Right cardiac atrium (tissue), 5 donors: ENCODE measurements at regions not wholly inside any gene's neighbourhood (a gene's known extent, or its start where the extent isn't known, plus 50 kb on each side); places are given as distances from the start of the nearest gene placed in this dataset.

Source experiments
- ATAC-seq, 2 donors: fragments of 200-7000 bp; cut with Tn5 transposase; one replicate each; pipeline versions ENCODE4 v1.8.0 to v1.9.1; 2020; ENCODE audit warnings: moderate library complexity in 2 of 2, mild to moderate bottlenecking in 1 of 2
- DNase-seq, 3 donors: peaks; one replicate each; pipeline ENCODE4 v3.0.0-alpha.2; 2020
- H3K27ac ChIP-seq: one replicate; pipeline ENCODE4 v1.5.1; 2013; ENCODE audit warnings: mild to moderate bottlenecking, low read length, control low read depth, moderate library complexity
- H3K27me3 ChIP-seq: one replicate; pipeline ENCODE4 v1.6.1; 2013; ENCODE audit not compliant: control insufficient read depth, insufficient read depth
- H3K4me1 ChIP-seq: one replicate; pipeline ENCODE4 v1.6.1; 2013; ENCODE audit warnings: low read length; ENCODE audit not compliant: control insufficient read depth, insufficient read depth
- H3K4me3 ChIP-seq: one replicate; pipeline ENCODE4 v1.5.1; 2013; ENCODE audit warnings: low read length, control low read depth
- H3K9me3 ChIP-seq: one replicate; pipeline ENCODE4 v1.6.1; 2013; ENCODE audit warnings: low read length; ENCODE audit not compliant: control insufficient read depth
- WGBS: extraction: QIAGEN DNeasy Blood & Tissue Kit; methylation state at CpG from one replicate; pipeline ENCODE4 v1.1.7; 2013; 5-methylcytosine and 5-hydroxymethylcytosine counted together
- intact Hi-C, 4 donors: fragments of 100-400 bp; cut with DNase I; formaldehyde crosslinking; loops; one replicate each; pipeline versions ENCODE4 v1.11.0 to v1.14.0; 2022 to 2023
- donor health status: healthy with polysubstance abuse.
- donor health status: DM: no; HTN: yes; CAD: no.
- donor health status: DM: no; HTN: no; CAD: no.
- donor health status: DM: no; HTN: yes; CAD: no; lungs with severe emphysema.
- donor health status: DM: yes; HTN: yes; CAD: no.

- intact Hi-C loops = no loop called here
- Histone ChIP-seq H3K9me3 (no peaks in the 10 kb centered on the region), H3K27ac (no peak overlapping the region), H3K27me3 (no peaks in the 10 kb centered on the region), H3K4me1 (peaks cover 2% of the 10 kb centered on the region), H3K4me3 (no peak overlapping the region)
- DNase-seq (no peak), ATAC-seq (peak; percentile 13 to 71)
These were observed 53.6 kb upstream of the ATF7IP2 start for GRCh38 chr16:10332241-10332640.

- WGBS = 86% methylated on average over 7 of the region's 7 CpGs
- Histone ChIP-seq H3K27ac (peak overlapping the region; percentile 36), H3K9me3 (no peaks in the 10 kb centered on the region), H3K4me3 (no peak overlapping the region), H3K4me1 (peaks cover 2% of the 10 kb centered on the region), H3K27me3 (no peaks in the 10 kb centered on the region)
- intact Hi-C loops = no loop called here
- no peak for ATAC-seq
- no peak for DNase-seq
These were observed 53.1 kb upstream of the ATF7IP2 start for GRCh38 chr16:10332775-10333174.

- no peak overlapping the region for H3K4me3 ChIP-seq
- H3K27me3 ChIP-seq = no peaks in the 10 kb centered on the region
- 94% methylated on average over 10 of the region's 10 CpGs for WGBS
- no peaks in the 10 kb centered on the region for H3K4me1 ChIP-seq
- no peak for ATAC-seq
- no peaks in the 10 kb centered on the region for H3K9me3 ChIP-seq
- H3K27ac ChIP-seq = no peak overlapping the region
- intact Hi-C loops = no loop called here
- no peak for DNase-seq
These were observed 52.4 kb upstream of the ATF7IP2 start for GRCh38 chr16:10333321-10334032.

GRCh38 chr16:10335681-10336080 is 50.2 kb upstream of the ATF7IP2 start:
- Histone ChIP-seq H3K27me3 (no peaks in the 10 kb centered on the region), H3K4me3 (no peak overlapping the region), H3K4me1 (no peaks in the 10 kb centered on the region), H3K9me3 (no peaks in the 10 kb centered on the region), H3K27ac (no peak overlapping the region)
- ATAC-seq = no peak
- 81% methylated on average over 12 of the region's 12 CpGs for WGBS
- intact Hi-C loops = no loop called here
- no peak for DNase-seq
